ENCODE measurements at regions not wholly inside any gene's neighbourhood (a gene's known extent, or its start where the extent isn't known, plus 50 kb on each side); places are given as distances from the start of the nearest gene placed in this dataset.
A peak's percentile ranks its signal among the peaks of the same experiment; 100 is the strongest.

- BruUV-seq (replicated peaks): no TSS peak
- CTCF ChIA-PET: interaction anchor here (1.0 to 1.2 kb wide), 2 partner anchors 37 to 38 kb away, joined by 3 to 4 read pairs; no protein-coding TSS in a partner anchor
Measured at GRCh38 chr10:117480097-117480496, 62.4 kb upstream of the EMX2 start.

DNA sequence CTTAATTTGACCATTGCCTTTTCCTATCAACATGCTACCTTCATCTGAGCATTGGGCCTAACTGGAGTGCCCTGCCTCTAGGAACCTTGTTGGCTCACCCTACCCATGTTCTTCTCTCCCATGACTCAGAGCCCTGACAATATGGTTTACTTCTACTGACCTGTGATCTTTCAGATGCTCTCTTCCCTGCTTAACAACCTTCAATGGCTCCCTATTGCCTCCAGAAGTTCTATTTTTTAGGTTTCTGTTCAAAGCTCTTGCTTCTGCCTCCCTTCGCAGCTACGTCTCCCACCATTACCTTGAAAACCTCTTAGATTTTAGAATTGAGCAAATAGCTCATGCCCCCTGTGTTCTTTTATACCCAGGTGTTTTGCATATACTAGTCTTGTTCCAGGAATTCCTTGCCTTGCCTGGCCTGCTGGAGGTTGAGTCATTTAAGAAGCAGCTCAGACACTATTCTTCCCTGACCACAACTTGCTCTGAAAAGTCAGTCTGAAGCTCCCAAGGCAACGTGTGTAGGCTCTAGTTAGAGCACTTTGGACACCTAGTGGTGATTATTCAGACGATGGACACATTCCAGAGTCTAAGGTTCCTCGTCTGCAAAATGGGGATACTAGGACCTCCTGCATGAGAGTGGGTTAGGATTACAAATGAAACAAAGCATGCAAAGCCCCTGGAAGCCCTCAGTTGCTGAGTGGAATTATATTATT, 64.4 kb upstream of the EMX2 start:
- TF ChIP-seq, protein P1, sequence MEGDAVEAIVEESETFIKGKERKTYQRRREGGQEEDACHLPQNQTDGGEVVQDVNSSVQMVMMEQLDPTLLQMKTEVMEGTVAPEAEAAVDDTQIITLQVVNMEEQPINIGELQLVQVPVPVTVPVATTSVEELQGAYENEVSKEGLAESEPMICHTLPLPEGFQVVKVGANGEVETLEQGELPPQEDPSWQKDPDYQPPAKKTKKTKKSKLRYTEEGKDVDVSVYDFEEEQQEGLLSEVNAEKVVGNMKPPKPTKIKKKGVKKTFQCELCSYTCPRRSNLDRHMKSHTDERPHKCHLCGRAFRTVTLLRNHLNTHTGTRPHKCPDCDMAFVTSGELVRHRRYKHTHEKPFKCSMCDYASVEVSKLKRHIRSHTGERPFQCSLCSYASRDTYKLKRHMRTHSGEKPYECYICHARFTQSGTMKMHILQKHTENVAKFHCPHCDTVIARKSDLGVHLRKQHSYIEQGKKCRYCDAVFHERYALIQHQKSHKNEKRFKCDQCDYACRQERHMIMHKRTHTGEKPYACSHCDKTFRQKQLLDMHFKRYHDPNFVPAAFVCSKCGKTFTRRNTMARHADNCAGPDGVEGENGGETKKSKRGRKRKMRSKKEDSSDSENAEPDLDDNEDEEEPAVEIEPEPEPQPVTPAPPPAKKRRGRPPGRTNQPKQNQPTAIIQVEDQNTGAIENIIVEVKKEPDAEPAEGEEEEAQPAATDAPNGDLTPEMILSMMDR (IDR thresholded peaks at IDR 0.05; ENCODE audit: unreplicated experiment): no peak
- no peaks in the 10 kb centered on the region for H3K9me3 Mint-ChIP-seq (ENCODE audit: low read depth, unreplicated experiment)
- BruUV-seq (replicated peaks): no TSS peak
- intact Hi-C loops (cut with micrococcal nuclease; ENCODE audit: unreplicated experiment): loop anchor here (1.0 to 5.0 kb wide), 2 partner anchors 35 to 261 kb away; no protein-coding TSS in a partner anchor
- no peak for DNase-seq
- CTCF ChIA-PET: interaction anchor here (1.1 to 1.2 kb wide), 2 partner anchors 35 to 261 kb away, joined by 7 to 9 read pairs; no protein-coding TSS in a partner anchor
- no peak overlapping the region for H3K4me3 Mint-ChIP-seq (ENCODE audit: low read depth, unreplicated experiment)
- peaks cover 32% of the 10 kb centered on the region for H3K27me3 Mint-ChIP-seq (ENCODE audit: unreplicated experiment)
- H3K27ac Mint-ChIP-seq (ENCODE audit: unreplicated experiment): peak overlapping the region; percentile 21
- no peaks in the 10 kb centered on the region for H3K4me1 Mint-ChIP-seq (ENCODE audit: low read depth, unreplicated experiment)
- no peaks in the 10 kb centered on the region for H3K36me3 Mint-ChIP-seq (ENCODE audit: insufficient read depth, unreplicated experiment)

More at GRCh38 chr10:117480097-117480496, 62.4 kb upstream of the EMX2 start:
- intact Hi-C loops (cut with micrococcal nuclease; ENCODE audit: unreplicated experiment): no loop called here
- no peaks in the 10 kb centered on the region for H3K9me3 Mint-ChIP-seq (ENCODE audit: low read depth, unreplicated experiment)
- no peak overlapping the region for H3K27ac Mint-ChIP-seq (ENCODE audit: unreplicated experiment)
- DNase-seq: no peak
- H3K4me3 Mint-ChIP-seq (ENCODE audit: low read depth, unreplicated experiment): no peak overlapping the region
- peaks cover 45% of the 10 kb centered on the region for H3K27me3 Mint-ChIP-seq (ENCODE audit: unreplicated experiment)
- TF ChIP-seq, protein P1 (IDR thresholded peaks at IDR 0.05; ENCODE audit: unreplicated experiment): no peak
- no peaks in the 10 kb centered on the region for H3K36me3 Mint-ChIP-seq (ENCODE audit: insufficient read depth, unreplicated experiment)
- H3K4me1 Mint-ChIP-seq (ENCODE audit: low read depth, unreplicated experiment): no peaks in the 10 kb centered on the region

DNA sequence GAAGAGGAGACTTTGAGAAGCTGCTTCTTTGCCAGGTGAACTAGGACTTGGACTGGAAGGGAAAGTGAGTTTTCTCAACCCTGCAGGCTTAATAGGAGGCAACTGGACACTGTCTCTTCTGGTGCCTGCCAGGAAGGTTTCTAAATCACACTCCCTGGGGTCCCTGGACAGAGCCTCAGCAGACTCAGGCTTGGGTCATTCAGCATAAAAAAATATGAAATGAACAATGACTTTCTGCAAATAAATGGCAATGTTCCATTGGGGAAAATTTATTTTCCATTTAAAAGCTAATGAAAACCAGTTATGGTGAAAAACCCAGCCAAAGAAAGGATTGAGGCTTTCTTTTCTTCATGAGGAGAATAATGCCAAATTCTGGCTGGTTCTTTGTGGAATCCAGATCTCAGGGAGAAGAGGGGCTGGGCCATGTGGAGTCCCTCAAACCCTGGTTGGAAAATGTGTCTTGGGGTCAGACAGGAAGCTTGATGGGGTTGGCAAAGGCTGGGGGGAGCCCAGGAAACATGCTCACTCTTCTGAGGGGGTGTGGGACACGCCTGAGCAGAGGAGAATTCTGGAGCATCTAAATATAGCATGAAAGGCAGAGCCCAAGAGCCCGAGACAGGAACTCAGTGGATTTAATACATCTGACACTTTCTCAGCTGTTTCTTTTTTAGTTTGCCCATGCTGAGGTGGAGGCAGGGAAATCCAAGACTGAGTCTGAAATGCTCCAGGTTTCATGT, 65.2 kb upstream of the EMX2 start:
- Mint-ChIP-seq H3K4me3 (ENCODE audit: low read depth, unreplicated experiment) (no peak overlapping the region), H3K36me3 (ENCODE audit: insufficient read depth, unreplicated experiment) (no peaks in the 10 kb centered on the region), H3K27me3 (ENCODE audit: unreplicated experiment) (peaks cover 32% of the 10 kb centered on the region), H3K9me3 (ENCODE audit: low read depth, unreplicated experiment) (no peaks in the 10 kb centered on the region), H3K4me1 (ENCODE audit: low read depth, unreplicated experiment) (no peaks in the 10 kb centered on the region), H3K27ac (ENCODE audit: unreplicated experiment) (no peak overlapping the region)
- intact Hi-C loops (cut with micrococcal nuclease; ENCODE audit: unreplicated experiment): loop anchor here (5.0 kb wide), 1 partner anchor 260 kb away; no protein-coding TSS in a partner anchor
- no TSS peak for BruUV-seq (replicated peaks)
- TF ChIP-seq, protein P1 (IDR thresholded peaks at IDR 0.05; ENCODE audit: unreplicated experiment): no peak
- DNase-seq: no peak
- CTCF ChIA-PET: interaction anchor here (1.1 to 1.2 kb wide), 2 partner anchors 34 to 260 kb away, joined by 7 to 9 read pairs; no protein-coding TSS in a partner anchor

GRCh38 chr10:117476716-117477115, 65.8 kb upstream of the EMX2 start:
- no peaks in the 10 kb centered on the region for H3K36me3 Mint-ChIP-seq (ENCODE audit: insufficient read depth, unreplicated experiment)

More at GRCh38 chr10:117476716-117477115, 65.8 kb upstream of the EMX2 start:
- H3K4me3 Mint-ChIP-seq (ENCODE audit: low read depth, unreplicated experiment): no peak overlapping the region
- peaks cover 35% of the 10 kb centered on the region for H3K27me3 Mint-ChIP-seq (ENCODE audit: unreplicated experiment)
- TF ChIP-seq, protein P1 (IDR thresholded peaks at IDR 0.05; ENCODE audit: unreplicated experiment): no peak
- no peaks in the 10 kb centered on the region for H3K9me3 Mint-ChIP-seq (ENCODE audit: low read depth, unreplicated experiment)
- no peak overlapping the region for H3K27ac Mint-ChIP-seq (ENCODE audit: unreplicated experiment)
- CTCF ChIA-PET: no interaction called here
- intact Hi-C loops (cut with micrococcal nuclease; ENCODE audit: unreplicated experiment): loop anchor here (5.0 kb wide), 1 partner anchor 259 kb away; no protein-coding TSS in a partner anchor
- BruUV-seq (replicated peaks): no TSS peak
- no peaks in the 10 kb centered on the region for H3K4me1 Mint-ChIP-seq (ENCODE audit: low read depth, unreplicated experiment)
- DNase-seq: no peak

Measured in Calu3 (cell line).